Tibial artery (tissue), 4 donors: ENCODE measurements at regions not wholly inside any gene's neighbourhood (a gene's known extent, or its start where the extent isn't known, plus 50 kb on each side); places are given as distances from the start of the nearest gene placed in this dataset.

Experiments
- DNase-seq, 2 donors: peaks; one replicate each; pipeline ENCODE4 v3.0.0-alpha.2; 2019
- H3K27ac ChIP-seq, 2 donors: fragments of 200-600 bp; sonication (generic) in 1 of 2; 1 replicate in 1 of 2; 2 replicates in 1 of 2; pipeline ENCODE4 v1.5.1; 2018 to 2019; ENCODE audit warnings: mild to moderate bottlenecking in 1 of 2
- H3K27me3 ChIP-seq, 2 donors: fragments of 200-600 bp; sonication (generic) in 1 of 2; one replicate each; pipeline versions ENCODE4 v1.5.1 to v1.6.0; 2016 to 2019
- H3K36me3 ChIP-seq, 3 donors: fragments of 200-600 bp; sonication (generic) in 2 of 3; one replicate each; pipeline ENCODE4 v1.5.1; 2016 to 2019; ENCODE audit warnings: mild to moderate bottlenecking in 2 of 3
- H3K4me1 ChIP-seq, 4 donors: fragments of 200-600 bp; sonication (generic) in 2 of 4; 1 replicate in 3 of 4; 2 replicates in 1 of 4; pipeline ENCODE4 v1.5.1; 2016 to 2019
- H3K4me3 ChIP-seq, 2 donors: fragments of 200-600 bp; sonication (generic) in 1 of 2; 1 replicate in 1 of 2; 2 replicates in 1 of 2; pipeline ENCODE4 v1.5.1; 2018 to 2019; ENCODE audit warnings: mild to moderate bottlenecking in 2 of 2
- H3K9me3 ChIP-seq, 3 donors: fragments of 200-600 bp; sonication (generic) in 1 of 3; one replicate each; pipeline ENCODE4 v1.5.1; 2016 to 2019
- CTCF ChIP-seq, 2 experiments: fragments of 200-600 bp in 1 of 2; fragments of 450-650 bp in 1 of 2; IDR thresholded peaks; one replicate each; pipeline ENCODE4 v1.5.1; 2017 to 2019; ENCODE audit warnings: antibody characterized with exemption in 2 of 2, mild to moderate bottlenecking in 1 of 2, moderate library complexity in 1 of 2
- intact Hi-C: fragments of 100-400 bp; cut with DNase I; formaldehyde crosslinking; loops from one replicate; pipeline ENCODE4 v1.15.0; 2023; ENCODE audit warnings: low total_unique reads

- no peaks in the 10 kb centered on the region for H3K36me3 ChIP-seq
- no peak for TF ChIP-seq CTCF (IDR thresholded peaks at IDR 0.05)
- H3K27me3 ChIP-seq: peaks cover 0 to 14% of the 10 kb centered on the region in 2 donors
- no peak overlapping the region for H3K27ac ChIP-seq
- no peak overlapping the region for H3K4me3 ChIP-seq
- no peaks in the 10 kb centered on the region for H3K9me3 ChIP-seq
- intact Hi-C loops: no loop called here
- peak; percentile 74 to 81 for DNase-seq
- no peaks in the 10 kb centered on the region for H3K4me1 ChIP-seq
Measured at GRCh38 chr12:4215229-4216186, 58.1 kb upstream of the CCND2 start.

- Histone ChIP-seq H3K9me3 (no peaks in the 10 kb centered on the region), H3K36me3 (no peaks in the 10 kb centered on the region), H3K27me3 (peaks cover 0 to 14% of the 10 kb centered on the region in 2 donors), H3K27ac (no peak overlapping the region), H3K4me1 (no peaks in the 10 kb centered on the region), H3K4me3 (no peak overlapping the region)
- intact Hi-C loops: no loop called here
- no peak for TF ChIP-seq CTCF (IDR thresholded peaks at IDR 0.05)
- no peak for DNase-seq
Measured at GRCh38 chr12:4214877-4215228, 58.7 kb upstream of the CCND2 start.

- no peaks in the 10 kb centered on the region for H3K36me3 ChIP-seq
- H3K4me3 ChIP-seq: no peak overlapping the region
- no peaks in the 10 kb centered on the region for H3K9me3 ChIP-seq
- H3K27ac ChIP-seq: no peak overlapping the region
- no peak for TF ChIP-seq CTCF (IDR thresholded peaks at IDR 0.05)
- peaks cover 0 to 14% of the 10 kb centered on the region in 2 donors for H3K27me3 ChIP-seq
- DNase-seq: no peak
- intact Hi-C loops: no loop called here
- H3K4me1 ChIP-seq: no peaks in the 10 kb centered on the region
Measured at GRCh38 chr12:4213471-4213870, 60.1 kb upstream of the CCND2 start.

GRCh38 chr12:4212845-4213244 is 60.7 kb upstream of the CCND2 start:
- Histone ChIP-seq H3K27ac (no peak overlapping the region), H3K4me1 (no peaks in the 10 kb centered on the region), H3K27me3 (peaks cover 0 to 14% of the 10 kb centered on the region in 2 donors), H3K4me3 (no peak overlapping the region), H3K36me3 (no peaks in the 10 kb centered on the region), H3K9me3 (no peaks in the 10 kb centered on the region)
- DNase-seq: no peak
- no peak for TF ChIP-seq CTCF (IDR thresholded peaks at IDR 0.05)
- intact Hi-C loops: no loop called here

- no peaks in the 10 kb centered on the region for H3K9me3 ChIP-seq
- H3K27ac ChIP-seq: no peak overlapping the region
- no peak for DNase-seq
- no peaks in the 10 kb centered on the region for H3K4me1 ChIP-seq
- TF ChIP-seq CTCF (IDR thresholded peaks at IDR 0.05): no peak
- peaks cover 0 to 20% of the 10 kb centered on the region in 2 donors for H3K27me3 ChIP-seq
- intact Hi-C loops: no loop called here
- no peak overlapping the region for H3K4me3 ChIP-seq
- H3K36me3 ChIP-seq: no peaks in the 10 kb centered on the region
Measured at GRCh38 chr12:4211372-4211771, 62.2 kb upstream of the CCND2 start.
